HG02943 (cell line): ENCODE measurements at regions not wholly inside any gene's neighbourhood (a gene's known extent, or its start where the extent isn't known, plus 50 kb on each side); places are given as distances from the start of the nearest gene placed in this dataset.

ENCODE experiments used
- ATAC-seq: cut with Tn5 transposase; IDR thresholded peaks from one replicate; pipeline ENCODE4 v1.9.1; 2021; ENCODE audit warnings: mild to moderate bottlenecking, low read depth, moderate library complexity; ENCODE audit not compliant: unreplicated experiment

DNA sequence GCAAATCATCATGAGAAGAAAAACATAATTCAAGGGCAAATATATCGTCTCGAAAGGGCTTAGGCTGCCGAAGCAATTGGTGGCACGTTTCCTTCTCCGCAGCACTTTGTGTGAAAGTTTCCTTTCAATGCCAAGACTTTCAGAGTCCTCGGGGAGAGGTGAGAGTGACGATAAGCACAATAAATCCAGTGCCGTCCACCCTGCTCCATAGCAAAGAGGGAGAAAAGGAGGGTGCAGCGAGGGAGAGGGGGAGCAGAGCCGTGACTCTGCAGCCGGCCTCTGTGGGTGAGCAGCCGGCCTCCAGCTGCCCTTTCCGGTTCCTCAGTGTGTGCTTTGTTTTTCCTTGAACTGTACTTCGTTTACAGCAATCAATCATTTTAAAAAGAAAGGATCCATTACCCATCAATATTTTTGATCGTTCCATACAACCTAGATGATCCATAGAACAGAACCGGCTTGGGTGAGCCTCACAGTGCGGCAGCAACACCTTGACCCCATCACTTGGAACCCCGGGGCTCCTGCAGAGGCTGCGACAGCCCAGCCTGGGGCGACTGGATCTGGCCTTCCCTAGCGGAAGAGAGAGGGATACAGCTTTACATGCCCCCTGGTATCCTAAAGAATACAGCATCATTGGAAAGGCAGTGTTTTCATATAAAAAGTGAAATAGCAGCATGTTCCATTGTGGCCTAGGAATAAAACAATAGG lies 247.0 kb upstream of the IRX4 start:
- no peak for ATAC-seq

GRCh38 chr5:2128686-2129355 lies 246.1 kb upstream of the IRX4 start:
- no peak for ATAC-seq

DNA sequence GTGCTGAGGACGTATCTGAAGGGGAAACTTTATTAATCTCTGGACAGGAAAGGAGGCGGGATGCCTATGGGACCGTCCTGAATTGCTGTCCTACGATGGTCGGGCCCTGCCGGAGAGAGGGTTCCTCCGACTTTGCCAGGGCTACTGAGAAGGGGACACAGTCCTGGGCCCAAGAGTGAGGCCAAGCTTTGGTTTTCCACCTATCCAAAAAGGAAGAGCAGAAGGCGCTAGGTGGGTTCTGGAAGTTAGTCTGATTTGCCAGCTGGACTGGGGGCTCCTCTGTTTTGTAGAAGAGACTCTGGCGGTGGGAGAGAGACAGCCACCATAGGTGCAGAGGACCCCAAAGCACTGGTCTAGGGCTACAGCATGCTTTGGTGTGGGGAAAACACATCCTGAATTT lies 243.8 kb upstream of the IRX4 start:
- ATAC-seq: no peak

GRCh38 chr5:2125901-2126265 lies 243.2 kb upstream of the IRX4 start:
- no peak for ATAC-seq

DNA sequence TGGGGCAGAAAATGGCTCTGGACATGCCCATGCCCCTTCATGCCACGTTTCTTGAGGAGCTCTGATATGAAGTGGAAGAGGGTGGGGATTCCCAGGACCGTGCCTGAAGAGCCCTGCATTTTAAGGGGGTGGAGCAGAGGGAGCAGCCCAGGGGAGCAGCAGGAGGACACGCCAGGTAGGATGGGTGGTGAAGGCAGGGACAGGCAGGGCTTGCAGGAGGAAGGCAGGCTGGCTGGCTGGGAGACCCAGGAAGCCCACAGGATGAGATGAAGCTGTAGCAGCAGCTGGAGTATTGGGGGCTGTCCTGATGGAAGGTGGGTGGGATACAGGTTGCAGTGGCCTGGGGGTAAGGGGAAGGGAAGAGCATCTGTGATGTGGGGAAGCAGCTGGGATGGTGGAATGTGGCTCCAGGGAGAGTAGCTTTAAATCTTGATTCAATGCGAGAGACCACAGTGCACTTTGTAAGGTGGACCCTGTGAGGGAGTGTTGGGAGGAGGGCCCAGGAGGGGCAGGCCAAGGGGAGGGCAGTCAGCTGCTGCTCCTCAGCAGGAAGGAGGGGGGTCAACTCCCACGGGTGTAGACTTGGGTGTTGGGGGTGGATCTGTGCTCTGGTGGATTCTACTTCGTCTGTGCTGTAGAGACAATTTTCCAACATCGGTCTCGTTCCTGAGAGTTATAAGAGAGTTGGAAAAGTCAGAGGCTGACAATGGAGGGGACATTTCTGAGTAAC lies 242.6 kb upstream of the IRX4 start:
- ATAC-seq: no peak

GRCh38 chr5:2124434-2125170 lies 241.9 kb upstream of the IRX4 start:
- ATAC-seq: no peak

GRCh38 chr5:2123874-2124273 lies 241.1 kb upstream of the IRX4 start:
- no peak for ATAC-seq

DNA sequence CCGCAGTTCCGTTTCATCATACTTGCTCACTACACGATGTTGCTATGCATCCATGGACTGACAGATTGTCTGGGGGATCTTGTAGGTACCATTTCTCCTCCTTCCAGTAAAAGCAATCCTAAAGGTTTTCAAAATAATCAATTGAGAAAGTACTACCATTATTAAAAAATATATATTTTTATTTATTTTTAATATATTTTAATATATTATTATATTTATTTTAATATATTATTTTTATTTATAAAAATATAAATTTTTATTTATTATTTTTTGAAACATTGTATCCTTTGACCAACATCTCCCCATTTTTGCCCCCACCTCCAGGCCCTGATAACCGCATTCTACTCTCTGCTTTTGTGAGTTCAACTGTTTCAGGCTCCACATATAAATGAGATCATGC lies 237.6 kb upstream of the IRX4 start:
- no peak for ATAC-seq

DNA sequence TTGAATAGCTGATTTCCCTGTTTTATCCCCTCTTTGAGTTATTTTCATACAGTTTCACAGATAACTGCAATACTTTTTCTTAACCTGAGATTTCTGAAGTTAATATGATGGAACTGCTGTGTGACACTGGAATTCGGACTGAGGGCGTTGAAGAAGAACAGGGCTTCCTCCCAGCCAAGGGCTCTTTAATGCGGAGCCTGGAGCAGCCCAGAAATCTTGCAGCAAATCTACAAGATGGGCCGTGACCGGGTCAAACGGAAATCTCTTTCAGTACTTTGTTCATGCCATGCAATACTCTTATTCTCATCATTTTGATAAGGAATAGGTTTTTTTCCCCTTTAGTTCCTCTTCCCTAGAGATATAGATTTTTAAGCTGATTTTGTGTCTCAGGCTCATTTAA lies 236.8 kb upstream of the IRX4 start:
- no peak for ATAC-seq

- ATAC-seq: no peak
These were observed 230.8 kb upstream of the IRX4 start for GRCh38 chr5:2113348-2114131.

GRCh38 chr5:2112173-2113025 lies 229.7 kb upstream of the IRX4 start:
- no peak for ATAC-seq

GRCh38 chr5:2111569-2112105 lies 228.9 kb upstream of the IRX4 start:
- no peak for ATAC-seq

DNA sequence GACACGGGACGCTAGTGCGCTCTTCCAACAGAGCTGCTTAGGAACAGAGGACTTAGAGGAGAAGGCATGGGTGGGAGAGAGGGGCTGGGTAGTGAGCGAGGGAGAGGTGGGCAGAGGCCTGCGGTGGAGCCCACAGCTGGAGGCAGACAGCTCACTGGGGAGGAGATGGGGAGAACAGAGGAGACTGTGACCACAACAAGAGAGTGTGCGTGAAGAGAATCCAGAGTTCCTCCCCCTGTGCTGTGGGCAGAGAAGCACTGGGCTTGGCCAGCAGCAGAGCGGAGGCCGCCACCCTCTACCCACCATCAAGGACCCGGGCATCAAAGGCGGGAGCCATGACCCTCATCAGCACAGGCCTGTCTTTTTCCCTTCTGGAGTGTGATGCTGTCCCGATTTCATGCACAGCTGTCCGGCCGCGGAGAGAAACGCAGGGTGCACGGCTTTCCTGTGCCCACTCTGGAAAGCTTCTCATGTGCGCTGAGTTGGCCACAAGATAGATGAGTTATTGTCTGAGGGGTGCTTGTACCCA lies 228.3 kb upstream of the IRX4 start:
- no peak for ATAC-seq

DNA sequence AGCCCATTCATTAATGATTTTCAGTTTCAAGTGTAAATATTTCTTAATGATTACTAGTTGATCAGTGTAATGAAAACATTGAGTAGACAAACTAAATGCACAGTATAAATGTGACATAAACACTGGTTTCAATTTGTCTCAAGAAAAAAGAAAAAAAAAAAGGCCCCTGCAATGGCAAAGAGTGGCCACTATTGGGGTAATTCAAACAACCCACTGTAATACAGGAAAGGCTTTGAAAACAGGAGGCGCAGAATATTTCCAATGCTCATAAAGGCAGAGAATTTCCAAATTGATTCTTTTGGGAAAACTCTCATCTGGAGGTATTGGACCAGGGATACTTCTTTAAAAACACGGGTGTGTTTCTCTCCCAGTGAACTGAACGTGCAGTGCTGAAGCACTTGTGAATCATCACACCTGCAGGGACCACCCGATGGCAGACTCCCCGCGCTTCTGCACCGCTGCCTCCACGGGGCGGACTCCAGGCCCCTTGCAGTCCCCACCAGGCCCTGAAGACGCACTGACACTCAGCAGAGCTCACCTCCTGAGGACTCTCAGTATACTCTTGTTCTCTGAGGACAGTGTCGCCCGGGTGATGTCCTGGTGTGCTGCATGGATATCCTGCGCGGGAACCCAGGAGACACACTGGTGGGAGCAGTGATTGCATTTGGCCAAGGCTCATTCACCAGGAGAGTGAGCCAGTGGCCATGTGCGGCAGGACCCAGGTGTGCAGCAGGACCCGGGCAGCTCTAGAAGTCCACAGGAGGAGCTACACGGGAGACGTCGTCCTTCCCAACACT lies 227.6 kb upstream of the IRX4 start:
- ATAC-seq: no peak

DNA sequence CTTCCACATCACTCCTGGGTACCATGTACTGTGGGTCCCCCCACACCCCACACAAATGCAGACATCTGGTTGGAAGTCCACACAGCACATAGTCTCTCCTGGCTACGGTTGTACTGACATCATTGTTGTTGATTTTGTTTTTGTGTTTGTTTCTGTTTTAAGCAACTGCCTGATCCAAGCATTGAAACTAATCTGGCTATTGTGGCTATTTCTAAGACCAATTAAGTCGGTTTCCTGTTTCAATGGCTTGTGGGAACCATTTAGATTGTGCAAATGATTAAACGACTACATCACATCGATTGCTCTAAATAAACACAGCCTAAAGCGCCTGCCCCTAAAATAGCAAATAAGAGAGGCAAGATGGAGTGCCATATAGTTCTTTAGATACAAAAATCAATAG lies 226.8 kb upstream of the IRX4 start:
- ATAC-seq: no peak

GRCh38 chr5:2106721-2107120 lies 224.0 kb upstream of the IRX4 start:
- ATAC-seq: no peak

DNA sequence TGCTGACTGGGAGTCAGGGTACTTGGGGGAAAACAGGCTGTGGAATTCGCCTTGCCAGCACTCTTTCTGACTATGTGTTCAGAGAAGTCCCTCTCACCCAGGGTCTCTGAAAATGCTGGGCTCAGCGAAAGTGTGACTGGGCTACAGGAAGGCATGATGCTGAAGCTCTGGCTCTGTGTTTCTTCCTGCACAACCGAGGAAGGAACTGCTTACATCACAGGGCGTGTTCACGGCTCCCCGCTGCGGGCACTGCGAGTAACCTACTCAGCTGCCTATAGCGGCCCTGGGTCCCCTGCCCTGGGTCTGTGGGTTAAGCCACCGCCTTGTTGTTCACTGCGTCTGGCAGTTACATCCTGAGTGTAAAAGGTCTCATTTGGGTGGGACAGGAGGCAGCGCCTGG lies 222.4 kb upstream of the IRX4 start:
- no peak for ATAC-seq

DNA sequence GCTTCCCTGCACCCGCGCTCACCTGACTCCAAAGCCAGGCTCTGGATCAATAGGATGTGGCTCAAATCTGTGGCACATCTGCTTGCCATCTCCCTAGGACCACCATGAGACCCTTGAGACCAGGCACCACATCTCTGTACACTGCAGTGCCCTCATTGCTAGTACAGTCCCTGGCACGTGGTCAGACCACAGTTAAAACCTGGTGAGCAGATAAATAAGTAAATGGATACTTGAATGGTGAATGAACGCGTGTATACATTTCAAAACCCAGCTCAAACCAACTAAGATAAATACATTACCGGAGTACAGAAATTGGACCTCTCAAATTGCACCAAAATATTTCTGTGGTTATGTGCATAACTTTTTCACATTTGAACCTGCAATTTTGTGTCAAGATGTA lies 221.2 kb upstream of the IRX4 start:
- ATAC-seq: no peak
